WI38 (cell line): ENCODE measurements at regions not wholly inside any gene's neighbourhood (a gene's known extent, or its start where the extent isn't known, plus 50 kb on each side); places are given as distances from the start of the nearest gene placed in this dataset.
"Not testable (repeated sequence)": the region's sequence is repeated elsewhere in the genome, so short reads cannot be mapped to it uniquely, and the experiment has no call there.

ENCODE experiments used
- H3K4me3 ChIP-seq: 2 replicates; pipeline ENCODE4 v1.5.1; 2011; ENCODE audit warnings: low read depth, mild to moderate bottlenecking, control low read depth, low read length
- CTCF ChIP-seq: IDR thresholded peaks from 2 replicates; pipeline ENCODE4 v1.5.1; 2012; ENCODE audit warnings: low read depth, mild to moderate bottlenecking, control low read depth, low read length

GRCh38 chr2:240191001-240191400, 50.5 kb upstream of the OTOS start:
- no peak for TF ChIP-seq CTCF
- H3K4me3 ChIP-seq = no peak overlapping the region

- TF ChIP-seq CTCF = no peak
- H3K4me3 ChIP-seq = no peak overlapping the region
These were observed 52.2 kb upstream of the OTOS start for GRCh38 chr2:240192661-240193060.

GRCh38 chr2:240194341-240194762, 53.9 kb upstream of the OTOS start:
- not testable (repeated sequence) for H3K4me3 ChIP-seq

GRCh38 chr2:240195316-240195861, 54.9 kb upstream of the OTOS start:
- no peak for TF ChIP-seq CTCF

GRCh38 chr2:240196716-240197461, 56.4 kb upstream of the OTOS start:
- TF ChIP-seq CTCF = no peak
- no peak overlapping the region for H3K4me3 ChIP-seq

More at GRCh38 chr2:240195316-240195861, 54.9 kb upstream of the OTOS start:
- H3K4me3 ChIP-seq = no peak overlapping the region

- no peak for TF ChIP-seq CTCF
- no peak overlapping the region for H3K4me3 ChIP-seq
These were observed 57.1 kb upstream of the OTOS start for GRCh38 chr2:240197462-240198139.

GRCh38 chr2:240198226-240198625, 57.8 kb upstream of the OTOS start:
- no peak overlapping the region for H3K4me3 ChIP-seq
- TF ChIP-seq CTCF = no peak
